ENCODE measurements at regions not wholly inside any gene's neighbourhood (a gene's known extent, or its start where the extent isn't known, plus 50 kb on each side); places are given as distances from the start of the nearest gene placed in this dataset.

DNA sequence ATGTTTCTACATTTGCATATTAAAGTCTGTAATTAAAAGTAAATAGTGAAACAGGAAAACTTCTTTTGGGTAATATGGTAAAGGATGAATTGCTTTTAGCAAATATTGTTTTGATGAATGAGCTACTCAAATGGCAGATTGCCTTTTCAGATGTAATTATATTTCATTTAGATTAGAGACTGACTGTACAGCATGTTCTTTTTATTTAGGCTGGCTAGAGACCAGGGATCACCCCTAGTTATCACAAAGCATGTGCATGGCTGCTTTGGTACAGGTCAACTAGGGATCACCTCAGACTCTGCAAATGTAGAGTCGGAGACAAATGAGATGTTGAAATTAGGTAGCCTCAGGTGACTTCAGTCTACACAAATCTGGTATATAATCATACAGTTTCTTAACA lies 214.9 kb upstream of the SEMA6A start:
- intact Hi-C loops (cut with micrococcal nuclease) = no loop called here
- CTCF ChIA-PET = no interaction called here
- Mint-ChIP-seq H3K4me1 (ENCODE audit: insufficient read depth, unreplicated experiment) (peaks cover 5% of the 10 kb centered on the region), H3K9me3 (ENCODE audit: unreplicated experiment) (no peaks in the 10 kb centered on the region), H3K36me3 (ENCODE audit: insufficient read depth, unreplicated experiment) (no peaks in the 10 kb centered on the region), H3K27ac (ENCODE audit: low read depth, unreplicated experiment) (no peak overlapping the region), H3K27me3 (ENCODE audit: insufficient read depth, unreplicated experiment) (no peaks in the 10 kb centered on the region), H3K4me3 (ENCODE audit: unreplicated experiment) (no peak overlapping the region)
- TF ChIP-seq, protein P1, sequence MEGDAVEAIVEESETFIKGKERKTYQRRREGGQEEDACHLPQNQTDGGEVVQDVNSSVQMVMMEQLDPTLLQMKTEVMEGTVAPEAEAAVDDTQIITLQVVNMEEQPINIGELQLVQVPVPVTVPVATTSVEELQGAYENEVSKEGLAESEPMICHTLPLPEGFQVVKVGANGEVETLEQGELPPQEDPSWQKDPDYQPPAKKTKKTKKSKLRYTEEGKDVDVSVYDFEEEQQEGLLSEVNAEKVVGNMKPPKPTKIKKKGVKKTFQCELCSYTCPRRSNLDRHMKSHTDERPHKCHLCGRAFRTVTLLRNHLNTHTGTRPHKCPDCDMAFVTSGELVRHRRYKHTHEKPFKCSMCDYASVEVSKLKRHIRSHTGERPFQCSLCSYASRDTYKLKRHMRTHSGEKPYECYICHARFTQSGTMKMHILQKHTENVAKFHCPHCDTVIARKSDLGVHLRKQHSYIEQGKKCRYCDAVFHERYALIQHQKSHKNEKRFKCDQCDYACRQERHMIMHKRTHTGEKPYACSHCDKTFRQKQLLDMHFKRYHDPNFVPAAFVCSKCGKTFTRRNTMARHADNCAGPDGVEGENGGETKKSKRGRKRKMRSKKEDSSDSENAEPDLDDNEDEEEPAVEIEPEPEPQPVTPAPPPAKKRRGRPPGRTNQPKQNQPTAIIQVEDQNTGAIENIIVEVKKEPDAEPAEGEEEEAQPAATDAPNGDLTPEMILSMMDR (IDR thresholded peaks at IDR 0.05; ENCODE audit: unreplicated experiment) = no peak
- BruUV-seq (replicated peaks) = no TSS peak
- DNase-seq (ENCODE audit: unreplicated experiment) = no peak
- POLR2A ChIA-PET = no interaction called here

DNA sequence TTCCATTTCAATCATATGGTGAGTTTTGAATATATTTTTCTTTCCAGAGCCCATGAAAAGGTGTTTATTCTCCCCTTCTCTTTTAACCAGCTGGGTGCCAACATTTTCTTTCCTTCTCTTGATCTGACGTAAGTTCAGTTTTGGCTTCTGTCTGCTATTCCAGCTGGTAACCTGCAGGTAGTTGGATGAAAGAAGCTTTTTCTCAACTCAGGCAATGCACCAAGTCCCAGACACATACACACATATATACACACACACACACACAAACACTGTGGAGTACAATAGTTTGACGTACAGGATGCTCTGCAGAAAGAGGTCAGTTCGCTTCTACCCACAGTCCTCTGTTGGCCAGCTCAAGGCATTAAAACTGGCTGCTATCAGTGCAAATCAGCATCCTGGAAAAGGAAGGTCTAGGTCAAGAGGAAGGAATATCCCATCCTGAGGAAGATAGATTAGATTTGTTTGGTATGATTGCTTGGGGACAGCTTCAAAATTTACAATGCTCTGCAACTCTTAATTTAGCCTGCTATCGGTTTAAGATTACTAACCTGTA lies 214.3 kb upstream of the SEMA6A start:
- H3K4me1 Mint-ChIP-seq (ENCODE audit: insufficient read depth, unreplicated experiment) = peaks cover 5% of the 10 kb centered on the region

DNA sequence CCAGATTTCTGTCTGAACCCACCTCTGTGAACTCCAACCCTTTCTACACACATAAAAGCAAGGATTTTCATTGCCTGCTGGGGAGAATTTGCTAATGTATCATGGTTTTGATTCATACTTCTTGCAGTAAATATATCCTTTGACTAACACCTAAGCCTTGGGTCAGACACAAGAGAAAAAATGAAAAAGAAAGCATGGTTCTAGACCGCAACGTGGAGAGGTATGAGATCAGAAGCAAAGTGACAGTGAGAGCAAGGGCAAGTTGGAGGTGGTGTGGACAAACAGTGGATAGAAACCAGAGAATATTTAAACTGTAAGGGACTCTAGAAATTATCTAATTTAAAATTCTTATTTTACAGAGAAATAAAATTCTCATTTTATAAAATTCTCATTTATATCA lies 212.9 kb upstream of the SEMA6A start:
- no peak overlapping the region for H3K4me3 Mint-ChIP-seq (ENCODE audit: unreplicated experiment)
- ChIA-PET CTCF (no interaction called here), POLR2A (no interaction called here)
- DNase-seq (ENCODE audit: unreplicated experiment) = no peak
- no peaks in the 10 kb centered on the region for H3K36me3 Mint-ChIP-seq (ENCODE audit: insufficient read depth, unreplicated experiment)
- no peaks in the 10 kb centered on the region for H3K27me3 Mint-ChIP-seq (ENCODE audit: insufficient read depth, unreplicated experiment)
- H3K4me1 Mint-ChIP-seq (ENCODE audit: insufficient read depth, unreplicated experiment) = peaks cover 5% of the 10 kb centered on the region
- intact Hi-C loops (cut with micrococcal nuclease) = no loop called here
- H3K27ac Mint-ChIP-seq (ENCODE audit: low read depth, unreplicated experiment) = no peak overlapping the region
- no peaks in the 10 kb centered on the region for H3K9me3 Mint-ChIP-seq (ENCODE audit: unreplicated experiment)
- TF ChIP-seq, protein P1 (IDR thresholded peaks at IDR 0.05; ENCODE audit: unreplicated experiment) = no peak
- BruUV-seq (replicated peaks) = no TSS peak

More for the DNA sequence above, 214.3 kb upstream of the SEMA6A start:
- TF ChIP-seq, protein P1 (IDR thresholded peaks at IDR 0.05; ENCODE audit: unreplicated experiment) = no peak
- Mint-ChIP-seq H3K27me3 (ENCODE audit: insufficient read depth, unreplicated experiment) (no peaks in the 10 kb centered on the region), H3K4me3 (ENCODE audit: unreplicated experiment) (no peak overlapping the region), H3K9me3 (ENCODE audit: unreplicated experiment) (no peaks in the 10 kb centered on the region), H3K27ac (ENCODE audit: low read depth, unreplicated experiment) (no peak overlapping the region), H3K36me3 (ENCODE audit: insufficient read depth, unreplicated experiment) (no peaks in the 10 kb centered on the region)
- DNase-seq (ENCODE audit: unreplicated experiment) = no peak
- BruUV-seq (replicated peaks) = no TSS peak
- intact Hi-C loops (cut with micrococcal nuclease) = no loop called here
- ChIA-PET CTCF (interaction anchor here (0.6 kb wide), 1 partner anchor 1152 kb away, joined by 3 read pairs; no protein-coding TSS in a partner anchor), POLR2A (no interaction called here)

DNA sequence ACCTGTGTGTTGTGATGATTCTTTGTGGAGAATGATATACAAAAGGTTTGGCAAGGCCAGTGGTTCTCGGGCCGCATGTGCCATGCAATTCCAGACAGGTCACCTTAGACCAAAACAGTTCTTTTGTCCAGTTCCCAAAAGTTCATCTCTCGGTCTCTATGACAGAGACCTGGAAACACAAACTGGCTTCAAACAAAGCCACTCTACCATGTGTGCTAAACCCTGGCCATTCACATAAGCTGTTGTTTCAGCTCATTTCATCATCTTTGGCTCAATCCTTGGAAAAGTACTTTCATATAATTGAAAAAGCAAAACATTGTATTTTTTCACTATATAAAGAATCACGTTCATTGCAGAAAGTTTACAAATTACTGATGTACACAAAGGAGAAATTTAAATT lies 210.5 kb upstream of the SEMA6A start:
- Mint-ChIP-seq H3K4me1 (ENCODE audit: insufficient read depth, unreplicated experiment) (peaks cover 5% of the 10 kb centered on the region), H3K27ac (ENCODE audit: low read depth, unreplicated experiment) (no peak overlapping the region), H3K4me3 (ENCODE audit: unreplicated experiment) (no peak overlapping the region), H3K36me3 (ENCODE audit: insufficient read depth, unreplicated experiment) (no peaks in the 10 kb centered on the region), H3K9me3 (ENCODE audit: unreplicated experiment) (no peaks in the 10 kb centered on the region), H3K27me3 (ENCODE audit: insufficient read depth, unreplicated experiment) (no peaks in the 10 kb centered on the region)
- CTCF ChIA-PET = interaction anchor here (0.8 to 1.3 kb wide), 4 partner anchors 13 to 648 kb away, joined by 3 to 4 read pairs (median 4); no protein-coding TSS in a partner anchor
- TF ChIP-seq, protein P1 (IDR thresholded peaks at IDR 0.05; ENCODE audit: unreplicated experiment) = no peak
- no TSS peak for BruUV-seq (replicated peaks)
- no peak for DNase-seq (ENCODE audit: unreplicated experiment)
- intact Hi-C loops (cut with micrococcal nuclease) = no loop called here
- POLR2A ChIA-PET = interaction anchor here (0.7 to 1.1 kb wide), 2 partner anchors 12 to 24 kb away, joined by 3 to 5 read pairs; no protein-coding TSS in a partner anchor
